Loucy (cell line): ENCODE measurements at regions not wholly inside any gene's neighbourhood (a gene's known extent, or its start where the extent isn't known, plus 50 kb on each side); places are given as distances from the start of the nearest gene placed in this dataset.

Experiments used
- H2AFZ ChIP-seq: fragments of 200-600 bp; sonication (generic); 2 replicates; pipeline ENCODE4 v1.6.0; 2016; ENCODE audit warnings: antibody characterized with exemption, mild to moderate bottlenecking, low read length, moderate library complexity
- H3F3A ChIP-seq: fragments of 200-600 bp; 2 replicates; pipeline ENCODE4 v1.6.0; 2016; ENCODE audit warnings: antibody characterized with exemption, low read depth, mild to moderate bottlenecking
- H3K27me3 ChIP-seq: fragments of 200-600 bp; sonication (generic); 2 replicates; pipeline ENCODE4 v1.6.1; 2014; ENCODE audit warnings: low read length, mild to moderate bottlenecking; ENCODE audit not compliant: insufficient read depth, poor library complexity, severe bottlenecking
- H3K36me3 ChIP-seq: fragments of 200-600 bp; sonication (generic); 2 replicates; pipeline ENCODE4 v1.6.1; 2016; ENCODE audit warnings: low read length; ENCODE audit not compliant: insufficient read depth
- H3K4me1 ChIP-seq: fragments of 200-600 bp; sonication (generic); 2 replicates; pipeline ENCODE4 v1.5.1; 2014; ENCODE audit warnings: low read length, mild to moderate bottlenecking; ENCODE audit not compliant: insufficient read depth, poor library complexity, severe bottlenecking
- H3K4me2 ChIP-seq: fragments of 200-600 bp; sonication (generic); 2 replicates; pipeline ENCODE4 v1.6.0; 2014; ENCODE audit warnings: antibody characterized with exemption, low read length, low read depth, mild to moderate bottlenecking; ENCODE audit not compliant: poor library complexity, severe bottlenecking
- H3K4me3 ChIP-seq: fragments of 200-600 bp; sonication (generic); 2 replicates; pipeline ENCODE4 v1.5.1; 2014; ENCODE audit warnings: low read length, mild to moderate bottlenecking, mixed read lengths; ENCODE audit not compliant: poor library complexity, severe bottlenecking
- H3K79me2 ChIP-seq: fragments of 200-600 bp; sonication (generic); 2 replicates; pipeline ENCODE4 v1.6.1; 2014; ENCODE audit warnings: low read length; ENCODE audit not compliant: insufficient read depth
- H3K9ac ChIP-seq: fragments of 200-600 bp; sonication (generic); 2 replicates; pipeline ENCODE4 v1.6.0; 2014; ENCODE audit warnings: mild to moderate bottlenecking, low read depth, low read length, moderate library complexity; ENCODE audit not compliant: poor library complexity, severe bottlenecking
- H3K9me2 ChIP-seq: fragments of 200-600 bp; sonication (generic); replicated peaks from 2 replicates; pipeline ENCODE4 v1.6.1; 2016; ENCODE audit warnings: low read depth, low read length, mixed read lengths
- H3K9me3 ChIP-seq: fragments of 200-600 bp; sonication (generic); 2 replicates; pipeline ENCODE4 v1.6.1; 2014; ENCODE audit warnings: mild to moderate bottlenecking, antibody characterized with exemption, low read length, low read depth; ENCODE audit not compliant: insufficient read depth
- H4K20me1 ChIP-seq: fragments of 200-600 bp; sonication (generic); 2 replicates; pipeline ENCODE4 v1.6.0; 2014; ENCODE audit warnings: antibody characterized with exemption, low read length, mild to moderate bottlenecking; ENCODE audit not compliant: insufficient read depth, poor library complexity, severe bottlenecking
- EZH2phosphoT487 ChIP-seq: fragments of 200-600 bp; IDR thresholded peaks from 2 replicates; pipeline ENCODE4 v1.6.1; 2018; ENCODE audit warnings: antibody characterized with exemption, mild to moderate bottlenecking, moderate library complexity, borderline replicate concordance
- TF ChIP-seq, protein P1 (sequence below): fragments of 200-600 bp; sonication (generic); conservative IDR thresholded peaks from 2 replicates; pipeline ENCODE4 v1.5.1; 2014; ENCODE audit warnings: mild to moderate bottlenecking, antibody characterized with exemption, low read length

DNA sequence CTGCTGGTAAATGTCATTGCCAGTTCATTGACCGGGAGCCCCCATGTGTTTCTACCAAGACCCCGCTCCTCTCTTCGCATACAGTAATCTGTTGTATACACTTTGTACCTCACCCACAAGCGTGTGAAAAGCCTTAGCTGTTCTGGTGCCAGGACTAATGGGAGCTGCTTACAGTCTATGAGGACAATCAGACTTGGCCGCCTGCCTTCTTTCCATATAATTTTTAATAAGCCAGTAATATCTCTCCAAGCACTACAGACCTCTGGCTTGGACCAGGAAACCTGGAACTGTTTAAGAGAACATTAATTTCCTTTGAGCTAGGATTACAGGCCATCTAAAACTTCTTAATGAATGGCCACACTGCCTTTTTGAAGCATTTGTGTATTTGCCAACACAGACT lies 149.7 kb upstream of the MSX1 start:
- Histone ChIP-seq H2AFZ (no peak overlapping the region), H4K20me1 (no peaks in the 10 kb centered on the region), H3K4me2 (no peak overlapping the region), H3K4me1 (no peaks in the 10 kb centered on the region), H3K79me2 (no peaks in the 10 kb centered on the region), H3F3A (no peaks in the 10 kb centered on the region), H3K36me3 (no peaks in the 10 kb centered on the region), H3K27me3 (no peaks in the 10 kb centered on the region), H3K9me3 (no peaks in the 10 kb centered on the region), H3K4me3 (no peak overlapping the region), H3K9me2 (no peaks in the 10 kb centered on the region), H3K9ac (no peak overlapping the region)
- TF ChIP-seq, protein P1, sequence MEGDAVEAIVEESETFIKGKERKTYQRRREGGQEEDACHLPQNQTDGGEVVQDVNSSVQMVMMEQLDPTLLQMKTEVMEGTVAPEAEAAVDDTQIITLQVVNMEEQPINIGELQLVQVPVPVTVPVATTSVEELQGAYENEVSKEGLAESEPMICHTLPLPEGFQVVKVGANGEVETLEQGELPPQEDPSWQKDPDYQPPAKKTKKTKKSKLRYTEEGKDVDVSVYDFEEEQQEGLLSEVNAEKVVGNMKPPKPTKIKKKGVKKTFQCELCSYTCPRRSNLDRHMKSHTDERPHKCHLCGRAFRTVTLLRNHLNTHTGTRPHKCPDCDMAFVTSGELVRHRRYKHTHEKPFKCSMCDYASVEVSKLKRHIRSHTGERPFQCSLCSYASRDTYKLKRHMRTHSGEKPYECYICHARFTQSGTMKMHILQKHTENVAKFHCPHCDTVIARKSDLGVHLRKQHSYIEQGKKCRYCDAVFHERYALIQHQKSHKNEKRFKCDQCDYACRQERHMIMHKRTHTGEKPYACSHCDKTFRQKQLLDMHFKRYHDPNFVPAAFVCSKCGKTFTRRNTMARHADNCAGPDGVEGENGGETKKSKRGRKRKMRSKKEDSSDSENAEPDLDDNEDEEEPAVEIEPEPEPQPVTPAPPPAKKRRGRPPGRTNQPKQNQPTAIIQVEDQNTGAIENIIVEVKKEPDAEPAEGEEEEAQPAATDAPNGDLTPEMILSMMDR, result no peak
- no peak for TF ChIP-seq EZH2phosphoT487

DNA sequence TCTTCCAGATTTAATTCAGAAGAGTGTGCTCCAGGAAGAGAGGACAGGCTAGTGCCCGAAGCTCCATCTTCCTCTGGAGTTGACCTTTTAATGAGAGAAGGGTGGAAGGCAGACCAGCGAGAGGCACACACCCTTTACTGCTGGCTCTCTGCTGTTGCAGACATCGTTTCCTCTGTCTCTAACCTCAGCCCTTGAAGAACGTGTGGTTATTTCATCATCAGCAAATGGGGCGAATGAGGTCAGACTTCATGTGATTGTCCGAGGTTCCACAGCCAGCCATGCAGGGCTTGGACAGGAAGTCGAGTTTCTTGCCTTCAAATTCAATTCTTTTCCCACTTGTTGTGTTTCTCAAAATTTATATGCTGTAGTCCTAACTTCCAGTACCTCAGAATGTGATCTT lies 155.2 kb upstream of the MSX1 start:
- no peaks in the 10 kb centered on the region for H3K9me3 ChIP-seq
- H3K4me2 ChIP-seq, result no peak overlapping the region
- no peak overlapping the region for H3K4me3 ChIP-seq
- no peaks in the 10 kb centered on the region for H3F3A ChIP-seq
- no peak overlapping the region for H2AFZ ChIP-seq
- H3K4me1 ChIP-seq, result no peaks in the 10 kb centered on the region
- H3K36me3 ChIP-seq, result no peaks in the 10 kb centered on the region
- no peak overlapping the region for H3K9ac ChIP-seq
- TF ChIP-seq, protein P1, result no peak
- TF ChIP-seq EZH2phosphoT487, result no peak
- H4K20me1 ChIP-seq, result no peaks in the 10 kb centered on the region
- no peaks in the 10 kb centered on the region for H3K79me2 ChIP-seq
- H3K9me2 ChIP-seq, result no peaks in the 10 kb centered on the region
- H3K27me3 ChIP-seq, result no peaks in the 10 kb centered on the region

DNA sequence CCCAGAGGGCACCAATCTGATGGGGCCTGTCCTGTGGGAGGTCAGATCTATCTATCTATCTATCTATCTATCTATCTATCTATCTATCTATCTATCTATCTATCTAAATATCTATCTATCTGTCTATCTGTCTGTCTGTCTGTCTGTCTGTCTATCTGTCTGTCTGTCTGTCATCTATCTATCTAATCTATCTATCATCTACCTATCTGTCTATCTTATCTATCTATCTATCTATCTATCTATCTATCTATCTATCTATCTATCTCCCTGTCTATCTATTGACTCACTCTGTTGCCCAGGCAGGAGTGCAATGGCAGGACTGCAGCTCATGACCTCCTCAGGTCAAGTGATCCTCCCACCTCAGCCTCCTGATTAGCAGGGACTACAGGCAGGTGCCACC lies 155.7 kb upstream of the STX18 start:
- no peak overlapping the region for H2AFZ ChIP-seq
- no peak for TF ChIP-seq EZH2phosphoT487
- TF ChIP-seq, protein P1, result no peak
- no peak overlapping the region for H3K4me2 ChIP-seq
- H3K4me3 ChIP-seq, result no peak overlapping the region
- no peaks in the 10 kb centered on the region for H3K9me2 ChIP-seq
- no peak overlapping the region for H3K9ac ChIP-seq
- H3F3A ChIP-seq, result no peaks in the 10 kb centered on the region
- no peaks in the 10 kb centered on the region for H3K27me3 ChIP-seq
- no peaks in the 10 kb centered on the region for H3K36me3 ChIP-seq
- no peaks in the 10 kb centered on the region for H3K9me3 ChIP-seq
- H4K20me1 ChIP-seq, result no peaks in the 10 kb centered on the region
- no peaks in the 10 kb centered on the region for H3K4me1 ChIP-seq
- no peaks in the 10 kb centered on the region for H3K79me2 ChIP-seq
